ENCODE measurements at regions not wholly inside any gene's neighbourhood (a gene's known extent, or its start where the extent isn't known, plus 50 kb on each side); places are given as distances from the start of the nearest gene placed in this dataset.

GRCh38 chr11:127275774-127276173 is 275.2 kb upstream of the KIRREL3 start:
- ChIA-PET POLR2A (no interaction called here), CTCF (no interaction called here)
- Mint-ChIP-seq H3K4me1 (ENCODE audit: low read depth) (no peaks in the 10 kb centered on the region), H3K9me3 (ENCODE audit: insufficient read depth) (no peaks in the 10 kb centered on the region), H3K27me3 (ENCODE audit: low read depth) (no peaks in the 10 kb centered on the region), H3K4me3 (no peak overlapping the region), H3K27ac (no peak overlapping the region), H3K36me3 (ENCODE audit: low read depth) (no peaks in the 10 kb centered on the region)
- ATAC-seq (no peak), DNase-seq (no peak)

GRCh38 chr11:127274328-127274676 is 273.7 kb upstream of the KIRREL3 start:
- Mint-ChIP-seq H3K9me3 (ENCODE audit: insufficient read depth) (no peaks in the 10 kb centered on the region), H3K27me3 (ENCODE audit: low read depth) (no peaks in the 10 kb centered on the region)
- CTCF ChIA-PET = no interaction called here

GRCh38 chr11:127273593-127274327 is 273.2 kb upstream of the KIRREL3 start:
- POLR2A ChIA-PET = no interaction called here
- Mint-ChIP-seq H3K36me3 (ENCODE audit: low read depth) (no peaks in the 10 kb centered on the region), H3K27ac (no peak overlapping the region), H3K9me3 (ENCODE audit: insufficient read depth) (no peaks in the 10 kb centered on the region), H3K4me3 (no peak overlapping the region), H3K27me3 (ENCODE audit: low read depth) (no peaks in the 10 kb centered on the region), H3K4me1 (ENCODE audit: low read depth) (no peaks in the 10 kb centered on the region)
- no peak for ATAC-seq
- CTCF ChIA-PET = no interaction called here
- DNase-seq = no peak

More at GRCh38 chr11:127274328-127274676, 273.7 kb upstream of the KIRREL3 start:
- Mint-ChIP-seq H3K27ac (no peak overlapping the region), H3K4me3 (no peak overlapping the region), H3K4me1 (ENCODE audit: low read depth) (no peaks in the 10 kb centered on the region), H3K36me3 (ENCODE audit: low read depth) (no peaks in the 10 kb centered on the region)
- ATAC-seq (no peak), DNase-seq (no peak)
- POLR2A ChIA-PET = no interaction called here

- ChIA-PET CTCF (no interaction called here), POLR2A (no interaction called here)
- H3K9me3 Mint-ChIP-seq (ENCODE audit: insufficient read depth) = no peaks in the 10 kb centered on the region
- ATAC-seq (no peak), DNase-seq (no peak)
- no peaks in the 10 kb centered on the region for H3K4me1 Mint-ChIP-seq (ENCODE audit: low read depth)
- H3K4me3 Mint-ChIP-seq = no peak overlapping the region
- no peaks in the 10 kb centered on the region for H3K27me3 Mint-ChIP-seq (ENCODE audit: low read depth)
- no peak overlapping the region for H3K27ac Mint-ChIP-seq
- no peaks in the 10 kb centered on the region for H3K36me3 Mint-ChIP-seq (ENCODE audit: low read depth)
These were observed 270.3 kb upstream of the KIRREL3 start for GRCh38 chr11:127270851-127271250.

- H3K36me3 Mint-ChIP-seq (ENCODE audit: low read depth) = no peaks in the 10 kb centered on the region
- no peaks in the 10 kb centered on the region for H3K9me3 Mint-ChIP-seq (ENCODE audit: insufficient read depth)
- CTCF ChIA-PET = no interaction called here
- H3K4me1 Mint-ChIP-seq (ENCODE audit: low read depth) = no peaks in the 10 kb centered on the region
- DNase-seq = no peak
- POLR2A ChIA-PET = no interaction called here
- no peak overlapping the region for H3K4me3 Mint-ChIP-seq
- no peak overlapping the region for H3K27ac Mint-ChIP-seq
- H3K27me3 Mint-ChIP-seq (ENCODE audit: low read depth) = no peaks in the 10 kb centered on the region
- ATAC-seq = no peak
These were observed 269.3 kb upstream of the KIRREL3 start for GRCh38 chr11:127269911-127270310.

- no peak for ATAC-seq
- H3K4me1 Mint-ChIP-seq (ENCODE audit: low read depth) = no peaks in the 10 kb centered on the region
These were observed 268.4 kb upstream of the KIRREL3 start for GRCh38 chr11:127268932-127269331.

GRCh38 chr11:127268521-127268920 is 268.0 kb upstream of the KIRREL3 start:
- no peak for ATAC-seq
- Mint-ChIP-seq H3K27me3 (ENCODE audit: low read depth) (no peaks in the 10 kb centered on the region), H3K4me1 (ENCODE audit: low read depth) (no peaks in the 10 kb centered on the region), H3K36me3 (ENCODE audit: low read depth) (no peaks in the 10 kb centered on the region), H3K27ac (no peak overlapping the region), H3K9me3 (ENCODE audit: insufficient read depth) (no peaks in the 10 kb centered on the region), H3K4me3 (no peak overlapping the region)
- DNase-seq = no peak
- POLR2A ChIA-PET = no interaction called here
- CTCF ChIA-PET = no interaction called here

More at GRCh38 chr11:127268932-127269331, 268.4 kb upstream of the KIRREL3 start:
- no peaks in the 10 kb centered on the region for H3K9me3 Mint-ChIP-seq (ENCODE audit: insufficient read depth)
- H3K27ac Mint-ChIP-seq = no peak overlapping the region
- no peak overlapping the region for H3K4me3 Mint-ChIP-seq
- H3K27me3 Mint-ChIP-seq (ENCODE audit: low read depth) = no peaks in the 10 kb centered on the region
- no peak for DNase-seq
- H3K36me3 Mint-ChIP-seq (ENCODE audit: low read depth) = no peaks in the 10 kb centered on the region
- POLR2A ChIA-PET = no interaction called here
- CTCF ChIA-PET = no interaction called here

- ATAC-seq = no peak
- no peak for DNase-seq
- Mint-ChIP-seq H3K27ac (no peak overlapping the region), H3K9me3 (ENCODE audit: insufficient read depth) (no peaks in the 10 kb centered on the region), H3K4me1 (ENCODE audit: low read depth) (no peaks in the 10 kb centered on the region), H3K36me3 (ENCODE audit: low read depth) (no peaks in the 10 kb centered on the region), H3K27me3 (ENCODE audit: low read depth) (no peaks in the 10 kb centered on the region), H3K4me3 (no peak overlapping the region)
- ChIA-PET CTCF (no interaction called here), POLR2A (no interaction called here)
These were observed 258.5 kb upstream of the KIRREL3 start for GRCh38 chr11:127259102-127259501.

GRCh38 chr11:127255209-127255608 is 254.6 kb upstream of the KIRREL3 start:
- H3K4me1 Mint-ChIP-seq (ENCODE audit: low read depth) = no peaks in the 10 kb centered on the region
- ChIA-PET POLR2A (no interaction called here), CTCF (no interaction called here)
- no peaks in the 10 kb centered on the region for H3K27me3 Mint-ChIP-seq (ENCODE audit: low read depth)
- H3K4me3 Mint-ChIP-seq = no peak overlapping the region
- H3K36me3 Mint-ChIP-seq (ENCODE audit: low read depth) = no peaks in the 10 kb centered on the region
- no peaks in the 10 kb centered on the region for H3K9me3 Mint-ChIP-seq (ENCODE audit: insufficient read depth)
- ATAC-seq (no peak), DNase-seq (no peak)
- H3K27ac Mint-ChIP-seq = no peak overlapping the region

- H3K4me1 Mint-ChIP-seq (ENCODE audit: low read depth) = no peaks in the 10 kb centered on the region
- H3K4me3 Mint-ChIP-seq = no peak overlapping the region
- no peaks in the 10 kb centered on the region for H3K27me3 Mint-ChIP-seq (ENCODE audit: low read depth)
- ChIA-PET CTCF (no interaction called here), POLR2A (no interaction called here)
- no peak for DNase-seq
- H3K9me3 Mint-ChIP-seq (ENCODE audit: insufficient read depth) = no peaks in the 10 kb centered on the region
- no peak for ATAC-seq
- no peaks in the 10 kb centered on the region for H3K36me3 Mint-ChIP-seq (ENCODE audit: low read depth)
- no peak overlapping the region for H3K27ac Mint-ChIP-seq
These were observed 251.8 kb upstream of the KIRREL3 start for GRCh38 chr11:127252321-127252720.

GRCh38 chr11:127249576-127249975 is 249.0 kb upstream of the KIRREL3 start:
- Mint-ChIP-seq H3K36me3 (ENCODE audit: low read depth) (no peaks in the 10 kb centered on the region), H3K4me3 (no peak overlapping the region), H3K27ac (no peak overlapping the region), H3K4me1 (ENCODE audit: low read depth) (no peaks in the 10 kb centered on the region), H3K27me3 (ENCODE audit: low read depth) (no peaks in the 10 kb centered on the region), H3K9me3 (ENCODE audit: insufficient read depth) (no peaks in the 10 kb centered on the region)
- no peak for ATAC-seq
- POLR2A ChIA-PET = no interaction called here
- no peak for DNase-seq
- CTCF ChIA-PET = no interaction called here

GRCh38 chr11:127248476-127248875 is 247.9 kb upstream of the KIRREL3 start:
- H3K27ac Mint-ChIP-seq = no peak overlapping the region
- ChIA-PET CTCF (no interaction called here), POLR2A (no interaction called here)
- no peak for ATAC-seq
- H3K4me1 Mint-ChIP-seq (ENCODE audit: low read depth) = no peaks in the 10 kb centered on the region
- H3K9me3 Mint-ChIP-seq (ENCODE audit: insufficient read depth) = no peaks in the 10 kb centered on the region
- H3K4me3 Mint-ChIP-seq = no peak overlapping the region
- no peak for DNase-seq
- H3K36me3 Mint-ChIP-seq (ENCODE audit: low read depth) = no peaks in the 10 kb centered on the region
- no peaks in the 10 kb centered on the region for H3K27me3 Mint-ChIP-seq (ENCODE audit: low read depth)

- Mint-ChIP-seq H3K27ac (no peak overlapping the region), H3K4me3 (no peak overlapping the region), H3K9me3 (ENCODE audit: insufficient read depth) (no peaks in the 10 kb centered on the region), H3K36me3 (ENCODE audit: low read depth) (no peaks in the 10 kb centered on the region), H3K27me3 (ENCODE audit: low read depth) (no peaks in the 10 kb centered on the region), H3K4me1 (ENCODE audit: low read depth) (no peaks in the 10 kb centered on the region)
- ATAC-seq (no peak), DNase-seq (no peak)
- ChIA-PET POLR2A (no interaction called here), CTCF (no interaction called here)
These were observed 246.8 kb upstream of the KIRREL3 start for GRCh38 chr11:127247261-127247851.

Measured in activated CD8-positive, alpha-beta T cell treated with anti-CD3 and anti-CD28 coated beads, Interleukin-2, amount 10 ng/mL, durations not matched to agents 7 days and 5 days (primary cell).